Thyroid gland (tissue), 4 donors: ENCODE measurements at regions not wholly inside any gene's neighbourhood (a gene's known extent, or its start where the extent isn't known, plus 50 kb on each side); places are given as distances from the start of the nearest gene placed in this dataset.

Experiments used
- POLR2A ChIP-seq, 2 donors: fragments of 450-650 bp; IDR thresholded peaks; one replicate each; pipeline ENCODE4 v1.6.1; 2017; ENCODE audit warnings: antibody characterized with exemption in 2 of 2, mild to moderate bottlenecking in 2 of 2, moderate library complexity in 1 of 2
- TF ChIP-seq, protein P1 (sequence below), 6 experiments: fragments of 200-600 bp in 3 of 6; fragments of 450-650 bp in 3 of 6; sonication (generic) in 3 of 6; IDR thresholded peaks; one replicate each; pipeline ENCODE4 v1.5.1; 2016 to 2019; ENCODE audit warnings: antibody characterized with exemption in 6 of 6, mild to moderate bottlenecking in 2 of 6, inconsistent platforms in 1 of 6, moderate library complexity in 1 of 6

DNA sequence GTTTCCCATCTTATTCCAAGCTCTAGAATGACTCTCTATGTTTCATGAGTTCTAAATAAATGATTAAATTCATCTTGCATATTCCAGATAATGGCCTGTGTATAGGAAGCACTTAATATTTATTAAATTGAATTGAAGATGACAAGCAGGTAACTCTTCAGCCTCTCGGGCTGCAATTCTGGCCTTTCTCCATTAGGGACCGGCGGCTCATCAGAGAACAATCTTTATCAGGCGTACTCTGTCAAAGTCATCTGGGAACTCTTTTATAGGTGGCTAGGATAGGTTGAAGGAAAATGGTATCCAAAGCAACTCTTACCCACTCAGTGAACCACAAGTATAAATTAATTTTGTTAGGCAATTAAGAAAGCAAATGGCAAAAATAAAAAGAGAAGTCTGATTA, 308.5 kb downstream of the NOL4 start:
- TF ChIP-seq, protein P1, sequence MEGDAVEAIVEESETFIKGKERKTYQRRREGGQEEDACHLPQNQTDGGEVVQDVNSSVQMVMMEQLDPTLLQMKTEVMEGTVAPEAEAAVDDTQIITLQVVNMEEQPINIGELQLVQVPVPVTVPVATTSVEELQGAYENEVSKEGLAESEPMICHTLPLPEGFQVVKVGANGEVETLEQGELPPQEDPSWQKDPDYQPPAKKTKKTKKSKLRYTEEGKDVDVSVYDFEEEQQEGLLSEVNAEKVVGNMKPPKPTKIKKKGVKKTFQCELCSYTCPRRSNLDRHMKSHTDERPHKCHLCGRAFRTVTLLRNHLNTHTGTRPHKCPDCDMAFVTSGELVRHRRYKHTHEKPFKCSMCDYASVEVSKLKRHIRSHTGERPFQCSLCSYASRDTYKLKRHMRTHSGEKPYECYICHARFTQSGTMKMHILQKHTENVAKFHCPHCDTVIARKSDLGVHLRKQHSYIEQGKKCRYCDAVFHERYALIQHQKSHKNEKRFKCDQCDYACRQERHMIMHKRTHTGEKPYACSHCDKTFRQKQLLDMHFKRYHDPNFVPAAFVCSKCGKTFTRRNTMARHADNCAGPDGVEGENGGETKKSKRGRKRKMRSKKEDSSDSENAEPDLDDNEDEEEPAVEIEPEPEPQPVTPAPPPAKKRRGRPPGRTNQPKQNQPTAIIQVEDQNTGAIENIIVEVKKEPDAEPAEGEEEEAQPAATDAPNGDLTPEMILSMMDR (IDR thresholded peaks at IDR 0.05) = no peak
- TF ChIP-seq POLR2A (IDR thresholded peaks at IDR 0.05) = no peak
